Osteocyte (in vitro differentiated cells): ENCODE measurements at regions not wholly inside any gene's neighbourhood (a gene's known extent, or its start where the extent isn't known, plus 50 kb on each side); places are given as distances from the start of the nearest gene placed in this dataset.
"Not testable (repeated sequence)": the region's sequence is repeated elsewhere in the genome, so short reads cannot be mapped to it uniquely, and the experiment has no call there.

Experiments used
- DNase-seq: peaks from one replicate; pipeline ENCODE4 v3.0.0; 2021; ENCODE audit warnings: mixed read lengths; ENCODE audit not compliant: unreplicated experiment; ENCODE audit errors: extremely low spot score
- H3K27ac Mint-ChIP-seq: one replicate; pipeline ENCODE4 v1.8.0; 2021; ENCODE audit warnings: mild to moderate bottlenecking, mixed read lengths; ENCODE audit not compliant: unreplicated experiment
- H3K27me3 Mint-ChIP-seq: one replicate; pipeline ENCODE4 v1.8.0; 2021; ENCODE audit warnings: mixed read lengths; ENCODE audit not compliant: unreplicated experiment
- H3K36me3 Mint-ChIP-seq: one replicate; pipeline ENCODE4 v1.8.0; 2021; ENCODE audit warnings: mixed read lengths; ENCODE audit not compliant: unreplicated experiment
- H3K4me1 Mint-ChIP-seq: one replicate; pipeline ENCODE4 v1.8.0; 2021; ENCODE audit warnings: mixed read lengths; ENCODE audit not compliant: unreplicated experiment
- H3K4me3 Mint-ChIP-seq: one replicate; pipeline ENCODE4 v1.8.0; 2021; ENCODE audit warnings: mild to moderate bottlenecking, moderate library complexity, mixed read lengths; ENCODE audit not compliant: unreplicated experiment
- H3K9me3 Mint-ChIP-seq: one replicate; pipeline ENCODE4 v1.8.0; 2021; ENCODE audit warnings: mixed read lengths; ENCODE audit not compliant: unreplicated experiment
- TF ChIP-seq, protein P1 (sequence below): fragments of 200-600 bp; sonication (generic); IDR thresholded peaks from 2 replicates; pipeline ENCODE4 v1.5.0; 2021; ENCODE audit warnings: antibody characterized with exemption, mild to moderate bottlenecking, moderate library complexity

DNA sequence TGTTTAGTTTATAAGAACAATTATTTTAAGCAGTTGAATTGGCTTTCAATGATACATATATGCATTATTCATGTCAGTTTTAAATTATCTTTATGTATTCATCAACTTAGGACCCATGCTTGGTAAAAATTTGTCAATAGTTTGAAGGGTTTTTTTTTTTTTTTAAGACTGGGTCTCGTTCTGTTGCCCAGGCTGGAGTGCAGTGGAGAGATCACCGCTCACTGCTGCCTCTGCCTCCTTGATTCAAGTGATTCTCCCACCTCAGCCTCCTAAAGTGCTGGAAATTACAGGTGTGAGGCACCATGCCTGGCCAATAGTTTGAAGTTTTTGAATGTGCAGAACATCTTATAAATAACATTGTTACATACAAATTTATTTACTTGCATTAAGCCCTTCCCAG, 1671.0 kb upstream of the B3GALT2 start:
- no peaks in the 10 kb centered on the region for H3K4me1 Mint-ChIP-seq
- DNase-seq: no peak
- no peak overlapping the region for H3K27ac Mint-ChIP-seq
- peaks cover 3% of the 10 kb centered on the region for H3K9me3 Mint-ChIP-seq
- TF ChIP-seq, protein P1, sequence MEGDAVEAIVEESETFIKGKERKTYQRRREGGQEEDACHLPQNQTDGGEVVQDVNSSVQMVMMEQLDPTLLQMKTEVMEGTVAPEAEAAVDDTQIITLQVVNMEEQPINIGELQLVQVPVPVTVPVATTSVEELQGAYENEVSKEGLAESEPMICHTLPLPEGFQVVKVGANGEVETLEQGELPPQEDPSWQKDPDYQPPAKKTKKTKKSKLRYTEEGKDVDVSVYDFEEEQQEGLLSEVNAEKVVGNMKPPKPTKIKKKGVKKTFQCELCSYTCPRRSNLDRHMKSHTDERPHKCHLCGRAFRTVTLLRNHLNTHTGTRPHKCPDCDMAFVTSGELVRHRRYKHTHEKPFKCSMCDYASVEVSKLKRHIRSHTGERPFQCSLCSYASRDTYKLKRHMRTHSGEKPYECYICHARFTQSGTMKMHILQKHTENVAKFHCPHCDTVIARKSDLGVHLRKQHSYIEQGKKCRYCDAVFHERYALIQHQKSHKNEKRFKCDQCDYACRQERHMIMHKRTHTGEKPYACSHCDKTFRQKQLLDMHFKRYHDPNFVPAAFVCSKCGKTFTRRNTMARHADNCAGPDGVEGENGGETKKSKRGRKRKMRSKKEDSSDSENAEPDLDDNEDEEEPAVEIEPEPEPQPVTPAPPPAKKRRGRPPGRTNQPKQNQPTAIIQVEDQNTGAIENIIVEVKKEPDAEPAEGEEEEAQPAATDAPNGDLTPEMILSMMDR: no peak
- no peak overlapping the region for H3K4me3 Mint-ChIP-seq
- no peaks in the 10 kb centered on the region for H3K27me3 Mint-ChIP-seq
- no peaks in the 10 kb centered on the region for H3K36me3 Mint-ChIP-seq

DNA sequence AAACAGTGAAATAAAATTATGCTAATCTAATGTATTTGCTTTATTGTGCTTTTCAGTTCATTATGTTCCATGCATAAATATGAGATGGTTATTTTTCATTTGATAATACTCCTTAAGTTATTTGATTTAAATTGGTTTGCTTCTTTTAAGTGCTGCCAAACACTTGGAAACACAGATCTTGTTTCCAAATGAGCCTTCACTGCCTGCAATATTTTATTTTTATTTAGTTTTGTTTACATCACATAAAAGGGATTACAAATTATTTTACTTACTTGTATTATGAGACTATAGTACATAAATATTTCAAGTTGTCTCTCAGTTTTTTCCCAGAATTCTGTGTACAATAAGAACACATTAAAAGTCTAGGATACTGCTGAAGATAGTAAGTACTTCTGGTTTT, 1662.4 kb upstream of the B3GALT2 start:
- H3K4me3 Mint-ChIP-seq: no peak overlapping the region
- no peaks in the 10 kb centered on the region for H3K36me3 Mint-ChIP-seq
- H3K27ac Mint-ChIP-seq: no peak overlapping the region
- H3K4me1 Mint-ChIP-seq: no peaks in the 10 kb centered on the region
- TF ChIP-seq, protein P1: no peak
- DNase-seq: no peak
- no peaks in the 10 kb centered on the region for H3K9me3 Mint-ChIP-seq
- H3K27me3 Mint-ChIP-seq: no peaks in the 10 kb centered on the region

DNA sequence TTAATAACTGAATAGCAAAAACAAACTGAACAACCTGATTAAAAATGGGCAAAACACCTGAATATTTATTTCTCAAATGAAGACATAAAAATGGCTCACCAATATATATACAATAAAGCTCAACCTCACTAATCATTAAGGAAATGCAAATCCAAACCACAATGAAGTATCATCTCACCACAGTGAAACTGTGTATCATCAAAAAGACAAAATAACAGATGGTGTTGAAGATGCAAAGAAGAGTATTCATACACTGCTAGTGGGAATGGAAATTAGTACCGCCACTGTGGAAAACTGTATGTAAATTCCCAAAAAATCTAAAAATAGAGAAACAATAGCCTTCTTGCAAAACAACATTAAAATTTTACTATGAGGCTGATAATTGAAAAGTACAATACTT, 1660.1 kb upstream of the B3GALT2 start:
- H3K4me3 Mint-ChIP-seq: no peak overlapping the region
- TF ChIP-seq, protein P1: no peak

DNA sequence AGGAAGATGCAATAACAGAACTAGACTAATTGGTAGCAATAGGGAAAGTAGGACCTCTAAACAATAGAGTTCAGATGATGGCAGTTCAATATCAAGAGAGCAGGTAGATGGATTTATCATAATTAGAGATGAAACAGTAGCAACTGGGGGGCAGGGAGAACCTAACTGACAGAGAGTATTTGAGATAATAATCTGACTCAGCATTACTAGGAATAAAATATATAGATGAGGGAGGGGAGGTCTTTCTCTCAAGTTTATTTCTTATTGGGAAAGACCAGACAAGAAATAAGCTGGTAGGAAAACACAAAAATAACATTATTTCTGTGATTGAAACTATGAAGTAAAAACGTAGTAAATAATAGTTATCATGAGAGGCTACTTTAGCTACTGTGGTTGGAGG, 1656.7 kb upstream of the B3GALT2 start:
- H3K9me3 Mint-ChIP-seq: peaks cover 9% of the 10 kb centered on the region
- no peak for DNase-seq
- no peak overlapping the region for H3K27ac Mint-ChIP-seq
- TF ChIP-seq, protein P1: no peak
- no peaks in the 10 kb centered on the region for H3K27me3 Mint-ChIP-seq
- no peaks in the 10 kb centered on the region for H3K4me1 Mint-ChIP-seq
- no peaks in the 10 kb centered on the region for H3K36me3 Mint-ChIP-seq
- no peak overlapping the region for H3K4me3 Mint-ChIP-seq

More for the DNA sequence above, 1660.1 kb upstream of the B3GALT2 start:
- no peaks in the 10 kb centered on the region for H3K4me1 Mint-ChIP-seq
- no peaks in the 10 kb centered on the region for H3K9me3 Mint-ChIP-seq
- no peaks in the 10 kb centered on the region for H3K27me3 Mint-ChIP-seq
- no peak overlapping the region for H3K27ac Mint-ChIP-seq
- DNase-seq: no peak
- no peaks in the 10 kb centered on the region for H3K36me3 Mint-ChIP-seq

DNA sequence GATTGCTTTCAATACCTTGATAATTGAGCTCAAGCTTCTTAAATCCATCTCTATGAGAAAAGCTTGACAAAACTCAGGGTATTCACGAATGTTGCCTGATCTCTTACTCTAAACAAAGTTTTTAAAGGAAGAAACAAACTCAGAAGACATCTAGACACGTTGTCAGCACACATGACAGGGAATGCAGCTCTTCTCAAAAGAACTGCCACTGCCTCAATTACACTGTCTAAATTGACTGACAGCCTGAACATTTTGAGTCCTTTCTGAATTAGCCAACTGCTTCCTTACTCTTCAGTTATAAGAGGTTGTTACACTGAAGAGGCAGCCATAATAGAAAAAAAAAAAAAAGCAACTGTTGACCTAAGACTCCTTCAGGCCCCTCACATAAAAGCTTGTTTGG, 1646.7 kb upstream of the B3GALT2 start:
- peaks cover 5% of the 10 kb centered on the region for H3K4me1 Mint-ChIP-seq
- no peaks in the 10 kb centered on the region for H3K9me3 Mint-ChIP-seq
- H3K36me3 Mint-ChIP-seq: no peaks in the 10 kb centered on the region
- H3K4me3 Mint-ChIP-seq: no peak overlapping the region
- TF ChIP-seq, protein P1: no peak
- no peak for DNase-seq
- no peaks in the 10 kb centered on the region for H3K27me3 Mint-ChIP-seq
- no peak overlapping the region for H3K27ac Mint-ChIP-seq

DNA sequence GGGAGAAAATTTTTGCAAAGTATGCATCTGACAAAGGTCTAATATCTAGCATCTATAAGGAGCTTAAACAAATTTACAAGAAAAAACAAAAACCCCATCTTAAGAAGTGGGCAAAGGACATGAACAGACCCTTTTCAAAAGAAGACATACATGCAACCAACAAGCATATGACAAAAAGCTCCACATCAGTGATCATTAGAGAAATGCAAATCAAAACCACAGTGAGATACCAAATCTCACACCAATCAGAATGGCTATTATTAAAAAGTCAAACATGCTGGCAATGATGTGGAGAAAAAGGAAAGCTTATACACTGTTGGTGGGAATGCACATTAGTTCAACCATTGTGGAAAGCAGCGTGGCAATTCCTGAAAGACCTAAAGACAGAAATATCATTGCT, 1645.2 kb upstream of the B3GALT2 start:
- not testable (repeated sequence) for H3K9me3 Mint-ChIP-seq, H3K27me3 Mint-ChIP-seq

More for the DNA sequence above, 1645.2 kb upstream of the B3GALT2 start:
- H3K4me1 Mint-ChIP-seq, H3K36me3 Mint-ChIP-seq, H3K27ac Mint-ChIP-seq, DNase-seq, H3K4me3 Mint-ChIP-seq: not testable (repeated sequence)
